CD8-positive, alpha-beta memory T cell (primary cell): ENCODE measurements at regions not wholly inside any gene's neighbourhood (a gene's known extent, or its start where the extent isn't known, plus 50 kb on each side); places are given as distances from the start of the nearest gene placed in this dataset.

Experiments
- CTCF ChIA-PET: fragments of 350-600 bp; sonication (Branson Sonifier 250); formaldehyde crosslinking; loops from one replicate; lab custom pipeline; 2021; ENCODE audit warnings: antibody characterized with exemption; lab: Charles Lee
- POLR2A ChIA-PET: fragments of 350-600 bp; sonication (Branson Sonifier 250); formaldehyde crosslinking; loops from one replicate; lab custom pipeline; 2021; ENCODE audit warnings: antibody characterized with exemption; lab: Charles Lee
- DNase-seq, 5 donors: peaks; one replicate each; pipeline versions ENCODE4 v3.0.0 to v3.0.0-alpha.2; 2020 to 2022; ENCODE audit warnings: mixed read lengths in 1 of 5
- H3K27ac ChIP-seq: one replicate; pipeline ENCODE4 v1.7.0; 2013; ENCODE audit warnings: low read depth, mild to moderate bottlenecking, low read length, moderate library complexity
- H3K27me3 ChIP-seq: 2 replicates; pipeline ENCODE4 v1.7.0; 2013; ENCODE audit warnings: low read length, mild to moderate bottlenecking; ENCODE audit not compliant: insufficient read depth, poor library complexity, severe bottlenecking
- H3K36me3 ChIP-seq: 2 replicates; pipeline ENCODE4 v1.7.0; 2013; ENCODE audit warnings: mild to moderate bottlenecking, low read length, moderate library complexity; ENCODE audit not compliant: insufficient read depth
- H3K4me1 ChIP-seq: 2 replicates; pipeline ENCODE4 v1.7.0; 2013; ENCODE audit warnings: mild to moderate bottlenecking, low read length, moderate library complexity; ENCODE audit not compliant: insufficient read depth
- H3K4me3 ChIP-seq: 2 replicates; pipeline ENCODE4 v1.7.0; 2013; ENCODE audit warnings: mild to moderate bottlenecking, low read length
- H3K9me3 ChIP-seq: 2 replicates; pipeline ENCODE4 v1.7.0; 2013; ENCODE audit warnings: mild to moderate bottlenecking, low read length
- H3K27ac Mint-ChIP-seq, 8 donors: one replicate each; pipeline ENCODE4 v1.8.0; 2020 to 2021; ENCODE audit warnings: mixed read lengths in 8 of 8, mild to moderate bottlenecking in 6 of 8, inconsistent platforms in 3 of 8, moderate library complexity in 3 of 8
- H3K27me3 Mint-ChIP-seq, 2 donors: one replicate each; pipeline ENCODE4 v1.8.0; 2020 to 2021; ENCODE audit warnings: mixed read lengths in 2 of 2, mild to moderate bottlenecking in 1 of 2, moderate library complexity in 1 of 2
- H3K36me3 Mint-ChIP-seq, 3 donors: one replicate each; pipeline ENCODE4 v1.8.0; 2020 to 2021; ENCODE audit warnings: mixed read lengths in 3 of 3, inconsistent platforms in 1 of 3, mild to moderate bottlenecking in 1 of 3
- H3K4me1 Mint-ChIP-seq, 3 donors: one replicate each; pipeline ENCODE4 v1.8.0; 2020 to 2021; ENCODE audit warnings: mixed read lengths in 3 of 3, inconsistent platforms in 1 of 3, mild to moderate bottlenecking in 1 of 3
- H3K4me3 Mint-ChIP-seq, 7 donors: one replicate each; pipeline ENCODE4 v1.8.0; 2020 to 2021; ENCODE audit warnings: mixed read lengths in 7 of 7, mild to moderate bottlenecking in 6 of 7, moderate library complexity in 4 of 7, inconsistent platforms in 2 of 7
- H3K9me3 Mint-ChIP-seq, 5 donors: one replicate each; pipeline ENCODE4 v1.8.0; 2020 to 2022; ENCODE audit warnings: mixed read lengths in 5 of 5, mild to moderate bottlenecking in 3 of 5, moderate library complexity in 2 of 5, inconsistent platforms in 1 of 5

GRCh38 chr3:81237181-81237580 is 524.3 kb downstream of the GBE1 start:
- DNase-seq = no peak
- Mint-ChIP-seq H3K27ac (no peak overlapping the region), H3K9me3 (peaks cover 4 to 12% (median 8%) of the 10 kb centered on the region in 5 donors), H3K4me1 (no peaks in the 10 kb centered on the region), H3K36me3 (no peaks in the 10 kb centered on the region), H3K4me3 (no peak overlapping the region), H3K27me3 (no peaks in the 10 kb centered on the region)
- ChIA-PET POLR2A (no interaction called here), CTCF (no interaction called here)
- no peaks in the 10 kb centered on the region for H3K4me1 ChIP-seq
- H3K27ac ChIP-seq = no peak overlapping the region
- no peaks in the 10 kb centered on the region for H3K9me3 ChIP-seq
- no peaks in the 10 kb centered on the region for H3K27me3 ChIP-seq
- no peaks in the 10 kb centered on the region for H3K36me3 ChIP-seq
- H3K4me3 ChIP-seq = no peak overlapping the region

GRCh38 chr3:81218023-81218422 is 543.4 kb downstream of the GBE1 start:
- H3K27ac Mint-ChIP-seq = no peak overlapping the region
- H3K27me3 Mint-ChIP-seq = no peaks in the 10 kb centered on the region
- Histone ChIP-seq H3K27me3 (no peaks in the 10 kb centered on the region), H3K4me3 (no peak overlapping the region), H3K27ac (no peak overlapping the region), H3K4me1 (no peaks in the 10 kb centered on the region), H3K36me3 (no peaks in the 10 kb centered on the region), H3K9me3 (no peaks in the 10 kb centered on the region)
- H3K4me1 Mint-ChIP-seq = no peaks in the 10 kb centered on the region
- H3K9me3 Mint-ChIP-seq = peaks cover 0 to 16% (median 7%) of the 10 kb centered on the region in 5 donors
- H3K4me3 Mint-ChIP-seq = no peak overlapping the region
- H3K36me3 Mint-ChIP-seq = no peaks in the 10 kb centered on the region
- ChIA-PET POLR2A (no interaction called here), CTCF (no interaction called here)
- DNase-seq = no peak

GRCh38 chr3:81217101-81217500 is 544.3 kb downstream of the GBE1 start:
- ChIA-PET CTCF (no interaction called here), POLR2A (no interaction called here)
- H3K9me3 Mint-ChIP-seq = peaks cover 0 to 12% (median 4%) of the 10 kb centered on the region in 5 donors
- no peak overlapping the region for H3K27ac Mint-ChIP-seq
- no peak overlapping the region for H3K4me3 Mint-ChIP-seq
- Histone ChIP-seq H3K4me1 (no peaks in the 10 kb centered on the region), H3K4me3 (no peak overlapping the region), H3K27me3 (no peaks in the 10 kb centered on the region), H3K9me3 (no peaks in the 10 kb centered on the region), H3K27ac (no peak overlapping the region), H3K36me3 (no peaks in the 10 kb centered on the region)
- no peak for DNase-seq
- H3K36me3 Mint-ChIP-seq = no peaks in the 10 kb centered on the region
- H3K4me1 Mint-ChIP-seq = no peaks in the 10 kb centered on the region
- no peaks in the 10 kb centered on the region for H3K27me3 Mint-ChIP-seq

GRCh38 chr3:81216192-81216591 is 545.3 kb downstream of the GBE1 start:
- no peak for DNase-seq
- Mint-ChIP-seq H3K4me3 (no peak overlapping the region), H3K36me3 (no peaks in the 10 kb centered on the region), H3K27me3 (no peaks in the 10 kb centered on the region), H3K9me3 (peaks cover 0 to 19% (median 4%) of the 10 kb centered on the region in 5 donors), H3K27ac (no peak overlapping the region), H3K4me1 (no peaks in the 10 kb centered on the region)
- H3K9me3 ChIP-seq = no peaks in the 10 kb centered on the region
- no peak overlapping the region for H3K4me3 ChIP-seq
- H3K27me3 ChIP-seq = no peaks in the 10 kb centered on the region
- H3K27ac ChIP-seq = no peak overlapping the region
- CTCF ChIA-PET = no interaction called here
- POLR2A ChIA-PET = no interaction called here
- no peaks in the 10 kb centered on the region for H3K4me1 ChIP-seq
- H3K36me3 ChIP-seq = no peaks in the 10 kb centered on the region

- H3K4me1 ChIP-seq = no peaks in the 10 kb centered on the region
- CTCF ChIA-PET = no interaction called here
Observed at GRCh38 chr3:81214631-81215030, 546.8 kb downstream of the GBE1 start.

GRCh38 chr3:81199587-81199986 is 561.9 kb downstream of the GBE1 start:
- no peak overlapping the region for H3K4me3 ChIP-seq
- ChIA-PET POLR2A (no interaction called here), CTCF (no interaction called here)
- Mint-ChIP-seq H3K27me3 (no peaks in the 10 kb centered on the region), H3K9me3 (peaks cover 1 to 6% (median 2%) of the 10 kb centered on the region in 5 donors), H3K4me1 (no peaks in the 10 kb centered on the region), H3K36me3 (peaks cover 0 to 2% (median 0%) of the 10 kb centered on the region in 3 donors), H3K4me3 (no peak overlapping the region), H3K27ac (no peak overlapping the region)
- no peak for DNase-seq
- no peaks in the 10 kb centered on the region for H3K9me3 ChIP-seq
- no peak overlapping the region for H3K27ac ChIP-seq
- no peaks in the 10 kb centered on the region for H3K36me3 ChIP-seq
- no peaks in the 10 kb centered on the region for H3K27me3 ChIP-seq
- H3K4me1 ChIP-seq = no peaks in the 10 kb centered on the region

More at GRCh38 chr3:81214631-81215030, 546.8 kb downstream of the GBE1 start:
- no peak for DNase-seq
- Histone ChIP-seq H3K9me3 (no peaks in the 10 kb centered on the region), H3K36me3 (no peaks in the 10 kb centered on the region), H3K27ac (no peak overlapping the region), H3K4me3 (no peak overlapping the region), H3K27me3 (no peaks in the 10 kb centered on the region)
- peaks cover 0 to 17% (median 6%) of the 10 kb centered on the region in 5 donors for H3K9me3 Mint-ChIP-seq
- no peaks in the 10 kb centered on the region for H3K27me3 Mint-ChIP-seq
- H3K27ac Mint-ChIP-seq = no peak overlapping the region
- no peak overlapping the region for H3K4me3 Mint-ChIP-seq
- POLR2A ChIA-PET = no interaction called here
- no peaks in the 10 kb centered on the region for H3K4me1 Mint-ChIP-seq
- no peaks in the 10 kb centered on the region for H3K36me3 Mint-ChIP-seq

GRCh38 chr3:81198756-81199155 is 562.7 kb downstream of the GBE1 start:
- H3K4me3 ChIP-seq = no peak overlapping the region
- H3K4me3 Mint-ChIP-seq = no peak overlapping the region
- no peak for DNase-seq
- no peaks in the 10 kb centered on the region for H3K9me3 ChIP-seq
- H3K4me1 ChIP-seq = no peaks in the 10 kb centered on the region
- CTCF ChIA-PET = no interaction called here
- peaks cover 0 to 2% (median 0%) of the 10 kb centered on the region in 3 donors for H3K36me3 Mint-ChIP-seq
- H3K27me3 Mint-ChIP-seq = no peaks in the 10 kb centered on the region
- H3K27ac ChIP-seq = no peak overlapping the region
- H3K27me3 ChIP-seq = no peaks in the 10 kb centered on the region
- H3K27ac Mint-ChIP-seq = no peak overlapping the region
- POLR2A ChIA-PET = no interaction called here
- H3K9me3 Mint-ChIP-seq = peaks cover 1 to 6% (median 2%) of the 10 kb centered on the region in 5 donors
- no peaks in the 10 kb centered on the region for H3K4me1 Mint-ChIP-seq
- no peaks in the 10 kb centered on the region for H3K36me3 ChIP-seq

GRCh38 chr3:81198216-81198615 is 563.2 kb downstream of the GBE1 start:
- no peaks in the 10 kb centered on the region for H3K4me1 ChIP-seq
- POLR2A ChIA-PET = no interaction called here
- H3K27me3 ChIP-seq = no peaks in the 10 kb centered on the region
- H3K4me3 ChIP-seq = no peak overlapping the region
- no peaks in the 10 kb centered on the region for H3K4me1 Mint-ChIP-seq
- H3K4me3 Mint-ChIP-seq = no peak overlapping the region
- no peaks in the 10 kb centered on the region for H3K27me3 Mint-ChIP-seq
- no peak overlapping the region for H3K27ac Mint-ChIP-seq
- no peak overlapping the region for H3K27ac ChIP-seq
- DNase-seq = no peak
- H3K9me3 ChIP-seq = no peaks in the 10 kb centered on the region
- H3K36me3 ChIP-seq = no peaks in the 10 kb centered on the region
- CTCF ChIA-PET = no interaction called here
- H3K9me3 Mint-ChIP-seq = peaks cover 1 to 6% (median 2%) of the 10 kb centered on the region in 5 donors
- peaks cover 0 to 2% (median 0%) of the 10 kb centered on the region in 3 donors for H3K36me3 Mint-ChIP-seq

GRCh38 chr3:81197386-81197785 is 564.1 kb downstream of the GBE1 start:
- Mint-ChIP-seq H3K9me3 (peaks cover 0 to 6% (median 2%) of the 10 kb centered on the region in 5 donors), H3K4me1 (no peaks in the 10 kb centered on the region), H3K27ac (no peak overlapping the region), H3K36me3 (no peaks in the 10 kb centered on the region), H3K4me3 (no peak overlapping the region), H3K27me3 (no peaks in the 10 kb centered on the region)
- no peak overlapping the region for H3K27ac ChIP-seq
- no peaks in the 10 kb centered on the region for H3K4me1 ChIP-seq
- no peaks in the 10 kb centered on the region for H3K36me3 ChIP-seq
- ChIA-PET POLR2A (no interaction called here), CTCF (no interaction called here)
- H3K4me3 ChIP-seq = no peak overlapping the region
- no peak for DNase-seq
- H3K27me3 ChIP-seq = no peaks in the 10 kb centered on the region
- H3K9me3 ChIP-seq = no peaks in the 10 kb centered on the region
